ENCODE measurements at regions not wholly inside any gene's neighbourhood (a gene's known extent, or its start where the extent isn't known, plus 50 kb on each side); places are given as distances from the start of the nearest gene placed in this dataset.

DNA sequence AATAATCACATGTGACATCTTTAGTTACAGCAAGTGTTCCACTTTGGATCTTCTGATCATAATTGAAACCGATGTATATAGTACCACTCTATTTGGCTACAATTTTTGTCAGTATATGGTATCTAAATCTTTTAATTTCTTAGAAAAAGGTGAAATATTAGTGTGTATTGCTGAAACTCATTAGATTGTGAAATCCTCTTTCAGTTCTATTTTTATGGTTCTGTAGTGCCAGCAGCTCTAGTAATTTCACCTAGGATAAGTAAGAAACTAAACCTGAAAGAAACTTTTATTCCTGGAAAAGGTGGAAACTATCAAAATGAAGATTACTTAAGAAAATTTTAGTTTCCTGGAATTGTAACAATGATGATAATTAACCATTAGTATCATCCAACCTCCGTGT is 370.9 kb downstream of the NNT start:
- WGBS, 2 experiments (ENCODE audit: insufficient coverage in 1 of 2, insufficient read length in 1 of 2): 63% methylated on average over 2 of the region's 2 CpGs; no CpG with 5 or more reads in 1 of the 2 experiments

DNA sequence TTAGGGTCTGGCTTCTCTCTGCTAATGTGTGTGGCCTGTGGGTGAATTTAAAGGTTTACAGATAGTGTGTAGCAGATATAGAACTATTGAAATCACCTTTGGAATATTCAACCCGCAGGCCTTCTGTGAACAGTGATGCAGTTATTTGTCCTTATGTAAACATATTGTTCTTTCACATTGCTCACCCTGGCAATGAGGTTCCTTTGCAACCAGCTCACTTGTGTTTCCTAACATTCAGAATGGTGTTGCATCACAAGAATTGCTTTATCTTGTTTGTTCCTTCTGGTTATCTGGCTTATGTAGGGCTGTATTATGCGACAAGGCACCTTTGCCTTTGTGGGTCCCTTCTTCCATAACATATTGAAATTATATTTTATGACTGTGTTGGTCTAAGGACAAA is 370.3 kb downstream of the NNT start:
- no peak overlapping the region for H3K9ac ChIP-seq (ENCODE audit: extremely low read depth, low read length, poor library complexity, severe bottlenecking)
- H3K27ac ChIP-seq (ENCODE audit: low read depth, low read length): no peak overlapping the region
- Mint-ChIP-seq H3K27ac (no peak overlapping the region), H3K27me3 (ENCODE audit: insufficient read depth) (no peaks in the 10 kb centered on the region), H3K36me3 (ENCODE audit: low read depth) (no peaks in the 10 kb centered on the region), H3K9me3 (peaks cover 14% of the 10 kb centered on the region), H3K4me3 (no peak overlapping the region), H3K4me1 (no peaks in the 10 kb centered on the region)
- no peak for DNase-seq
- H3K4me3 ChIP-seq (ENCODE audit: low read length): no peak overlapping the region
- H3K4me1 ChIP-seq (ENCODE audit: control insufficient read depth, insufficient read depth, low read length): no peaks in the 10 kb centered on the region
- TF ChIP-seq, protein P1, sequence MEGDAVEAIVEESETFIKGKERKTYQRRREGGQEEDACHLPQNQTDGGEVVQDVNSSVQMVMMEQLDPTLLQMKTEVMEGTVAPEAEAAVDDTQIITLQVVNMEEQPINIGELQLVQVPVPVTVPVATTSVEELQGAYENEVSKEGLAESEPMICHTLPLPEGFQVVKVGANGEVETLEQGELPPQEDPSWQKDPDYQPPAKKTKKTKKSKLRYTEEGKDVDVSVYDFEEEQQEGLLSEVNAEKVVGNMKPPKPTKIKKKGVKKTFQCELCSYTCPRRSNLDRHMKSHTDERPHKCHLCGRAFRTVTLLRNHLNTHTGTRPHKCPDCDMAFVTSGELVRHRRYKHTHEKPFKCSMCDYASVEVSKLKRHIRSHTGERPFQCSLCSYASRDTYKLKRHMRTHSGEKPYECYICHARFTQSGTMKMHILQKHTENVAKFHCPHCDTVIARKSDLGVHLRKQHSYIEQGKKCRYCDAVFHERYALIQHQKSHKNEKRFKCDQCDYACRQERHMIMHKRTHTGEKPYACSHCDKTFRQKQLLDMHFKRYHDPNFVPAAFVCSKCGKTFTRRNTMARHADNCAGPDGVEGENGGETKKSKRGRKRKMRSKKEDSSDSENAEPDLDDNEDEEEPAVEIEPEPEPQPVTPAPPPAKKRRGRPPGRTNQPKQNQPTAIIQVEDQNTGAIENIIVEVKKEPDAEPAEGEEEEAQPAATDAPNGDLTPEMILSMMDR (conservative IDR thresholded peaks at IDR 0.05): no peak
- H3K36me3 ChIP-seq (ENCODE audit: control insufficient read depth, insufficient read depth, low read length): no peaks in the 10 kb centered on the region
- no peaks in the 10 kb centered on the region for H3K27me3 ChIP-seq (ENCODE audit: control insufficient read depth, insufficient read depth, low read length, poor library complexity, severe bottlenecking)
- H3K9me3 ChIP-seq (ENCODE audit: control insufficient read depth, low read length): no peaks in the 10 kb centered on the region
- 92 to 100% methylated on average over 1 of the region's 2 CpGs for WGBS, 2 experiments (ENCODE audit: insufficient coverage in 1 of 2, insufficient read length in 1 of 2)

More for the DNA sequence above, 370.9 kb downstream of the NNT start:
- H3K9ac ChIP-seq (ENCODE audit: extremely low read depth, low read length, poor library complexity, severe bottlenecking): no peak overlapping the region
- Mint-ChIP-seq H3K27me3 (ENCODE audit: insufficient read depth) (no peaks in the 10 kb centered on the region), H3K27ac (no peak overlapping the region), H3K4me1 (no peaks in the 10 kb centered on the region), H3K9me3 (peaks cover 15% of the 10 kb centered on the region), H3K4me3 (no peak overlapping the region), H3K36me3 (ENCODE audit: low read depth) (no peaks in the 10 kb centered on the region)
- no peaks in the 10 kb centered on the region for H3K9me3 ChIP-seq (ENCODE audit: control insufficient read depth, low read length)
- no peaks in the 10 kb centered on the region for H3K27me3 ChIP-seq (ENCODE audit: control insufficient read depth, insufficient read depth, low read length, poor library complexity, severe bottlenecking)
- TF ChIP-seq, protein P1 (conservative IDR thresholded peaks at IDR 0.05): no peak
- no peak for DNase-seq
- no peak overlapping the region for H3K27ac ChIP-seq (ENCODE audit: low read depth, low read length)
- no peak overlapping the region for H3K4me3 ChIP-seq (ENCODE audit: low read length)
- no peaks in the 10 kb centered on the region for H3K4me1 ChIP-seq (ENCODE audit: control insufficient read depth, insufficient read depth, low read length)
- H3K36me3 ChIP-seq (ENCODE audit: control insufficient read depth, insufficient read depth, low read length): no peaks in the 10 kb centered on the region

DNA sequence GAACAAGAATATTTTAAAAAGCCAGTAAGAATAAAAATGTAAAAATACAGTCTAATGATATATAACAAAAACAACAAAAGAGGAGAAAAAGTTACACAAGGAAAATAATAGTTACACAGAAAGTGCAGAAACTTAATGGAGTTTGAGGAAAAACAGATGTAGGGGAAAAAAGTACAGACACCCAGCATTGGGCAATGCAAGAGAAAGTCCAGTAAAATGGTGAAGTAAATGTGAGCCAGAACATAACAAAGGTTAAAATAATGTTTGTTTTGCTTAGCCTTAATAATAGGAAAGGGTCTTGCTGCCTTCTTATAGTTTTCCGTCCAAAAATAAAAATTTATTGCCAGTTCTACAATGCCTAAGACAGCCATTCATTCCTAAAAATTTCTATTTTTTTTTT is 364.2 kb downstream of the NNT start:
- Histone ChIP-seq H3K27ac (ENCODE audit: low read depth, low read length) (no peak overlapping the region), H3K4me3 (ENCODE audit: low read length) (no peak overlapping the region), H3K4me1 (ENCODE audit: control insufficient read depth, insufficient read depth, low read length) (no peaks in the 10 kb centered on the region), H3K9me3 (ENCODE audit: control insufficient read depth, low read length) (no peaks in the 10 kb centered on the region), H3K36me3 (ENCODE audit: control insufficient read depth, insufficient read depth, low read length) (no peaks in the 10 kb centered on the region), H3K9ac (ENCODE audit: extremely low read depth, low read length, poor library complexity, severe bottlenecking) (no peak overlapping the region), H3K27me3 (ENCODE audit: control insufficient read depth, insufficient read depth, low read length, poor library complexity, severe bottlenecking) (no peaks in the 10 kb centered on the region)
- 100% methylated on average over 1 of the region's 1 CpG; no CpG with 5 or more reads in 1 of the 2 experiments for WGBS, 2 experiments (ENCODE audit: insufficient coverage in 1 of 2, insufficient read length in 1 of 2)
- Mint-ChIP-seq H3K4me3 (no peak overlapping the region), H3K36me3 (ENCODE audit: low read depth) (no peaks in the 10 kb centered on the region), H3K27me3 (ENCODE audit: insufficient read depth) (no peaks in the 10 kb centered on the region), H3K9me3 (peaks cover 3% of the 10 kb centered on the region), H3K4me1 (no peaks in the 10 kb centered on the region), H3K27ac (no peak overlapping the region)
- TF ChIP-seq, protein P1 (conservative IDR thresholded peaks at IDR 0.05): no peak
- no peak for DNase-seq

Measured in endodermal cell (in vitro differentiated cells).